Astrocyte of the cerebellum (primary cell): ENCODE measurements at regions not wholly inside any gene's neighbourhood (a gene's known extent, or its start where the extent isn't known, plus 50 kb on each side); places are given as distances from the start of the nearest gene placed in this dataset.

Source experiments
- DNase-seq: peaks from one replicate; pipeline ENCODE4 v3.0.0-alpha.2; 2011; ENCODE audit warnings: low read depth
- H3K4me3 ChIP-seq: 2 replicates; pipeline ENCODE4 v1.5.1; 2011; ENCODE audit warnings: mild to moderate bottlenecking, low read depth, low read length, moderate library complexity
- in situ Hi-C: cut with HindIII; loops from 2 replicates; pipeline ENCODE4 v1.10.0; 2017; ENCODE audit warnings: low sequenced_read_pairs
- TF ChIP-seq, protein P1 (sequence below): IDR thresholded peaks from 2 replicates; pipeline ENCODE4 v1.5.1; 2012; ENCODE audit warnings: low read length, low read depth, moderate library complexity, mild to moderate bottlenecking; ENCODE audit errors: missing control alignments

DNA sequence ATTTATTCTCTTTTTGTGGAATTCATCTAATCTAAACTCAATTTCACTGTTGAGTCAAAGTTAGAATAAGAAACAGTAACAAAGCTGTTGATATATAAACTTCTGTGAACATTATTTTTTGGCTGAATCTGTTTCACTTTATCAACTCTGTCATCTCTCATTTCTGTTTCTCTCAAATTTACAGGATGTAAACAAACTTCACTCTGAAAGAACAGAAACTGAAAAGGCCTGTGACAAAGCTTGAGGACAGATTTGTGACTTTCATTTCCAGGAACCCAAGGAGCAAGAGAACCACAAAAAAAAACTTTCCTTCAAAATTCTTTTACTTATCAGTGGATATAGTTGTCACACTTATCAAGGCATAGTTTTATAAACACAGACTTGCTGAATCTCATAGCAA lies 447.9 kb upstream of the OPRM1 start:
- H3K4me3 ChIP-seq = no peak overlapping the region
- TF ChIP-seq, protein P1, sequence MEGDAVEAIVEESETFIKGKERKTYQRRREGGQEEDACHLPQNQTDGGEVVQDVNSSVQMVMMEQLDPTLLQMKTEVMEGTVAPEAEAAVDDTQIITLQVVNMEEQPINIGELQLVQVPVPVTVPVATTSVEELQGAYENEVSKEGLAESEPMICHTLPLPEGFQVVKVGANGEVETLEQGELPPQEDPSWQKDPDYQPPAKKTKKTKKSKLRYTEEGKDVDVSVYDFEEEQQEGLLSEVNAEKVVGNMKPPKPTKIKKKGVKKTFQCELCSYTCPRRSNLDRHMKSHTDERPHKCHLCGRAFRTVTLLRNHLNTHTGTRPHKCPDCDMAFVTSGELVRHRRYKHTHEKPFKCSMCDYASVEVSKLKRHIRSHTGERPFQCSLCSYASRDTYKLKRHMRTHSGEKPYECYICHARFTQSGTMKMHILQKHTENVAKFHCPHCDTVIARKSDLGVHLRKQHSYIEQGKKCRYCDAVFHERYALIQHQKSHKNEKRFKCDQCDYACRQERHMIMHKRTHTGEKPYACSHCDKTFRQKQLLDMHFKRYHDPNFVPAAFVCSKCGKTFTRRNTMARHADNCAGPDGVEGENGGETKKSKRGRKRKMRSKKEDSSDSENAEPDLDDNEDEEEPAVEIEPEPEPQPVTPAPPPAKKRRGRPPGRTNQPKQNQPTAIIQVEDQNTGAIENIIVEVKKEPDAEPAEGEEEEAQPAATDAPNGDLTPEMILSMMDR = no peak
- in situ Hi-C loops = no loop called here
- DNase-seq = no peak

DNA sequence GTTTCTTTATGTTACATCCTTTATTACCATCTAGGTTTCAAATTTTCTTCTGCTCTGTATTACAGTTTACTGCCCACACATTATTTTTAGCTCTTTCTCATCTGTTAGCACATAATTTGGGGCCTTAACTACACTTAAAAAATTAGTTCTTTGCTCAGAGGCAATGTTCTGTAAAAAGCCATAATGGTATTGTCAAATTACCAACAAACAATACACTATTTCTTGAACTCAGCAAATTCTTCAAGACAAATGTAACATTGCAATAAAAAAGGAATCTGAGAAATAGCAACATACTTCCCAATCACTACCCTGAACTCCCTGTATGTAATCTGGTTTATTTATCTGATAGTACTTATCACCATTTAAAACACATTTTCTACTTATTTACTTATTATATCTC lies 448.6 kb upstream of the OPRM1 start:
- H3K4me3 ChIP-seq = no peak overlapping the region
- in situ Hi-C loops = no loop called here
- no peak for DNase-seq
- TF ChIP-seq, protein P1 = no peak

DNA sequence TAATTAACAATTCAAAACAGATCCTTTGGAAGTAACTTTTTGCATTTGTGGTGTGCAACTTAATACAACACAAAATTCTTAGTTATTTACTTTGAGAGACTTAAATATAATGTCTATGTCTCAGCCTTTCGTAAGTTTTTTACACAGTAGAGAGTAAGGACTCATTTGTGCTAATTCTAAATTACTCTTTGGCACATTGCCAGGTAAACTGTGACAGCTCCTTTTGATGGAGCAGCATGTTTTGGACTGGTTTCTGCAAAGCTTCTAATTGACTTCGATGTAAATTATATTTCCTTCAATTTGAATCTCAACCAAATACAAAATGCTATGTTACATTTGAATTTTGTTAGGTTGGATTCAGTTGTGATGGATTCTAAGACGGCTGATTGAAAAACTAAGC lies 450.7 kb upstream of the OPRM1 start:
- TF ChIP-seq, protein P1 = no peak
- H3K4me3 ChIP-seq = no peak overlapping the region
- in situ Hi-C loops = no loop called here
- DNase-seq = no peak

DNA sequence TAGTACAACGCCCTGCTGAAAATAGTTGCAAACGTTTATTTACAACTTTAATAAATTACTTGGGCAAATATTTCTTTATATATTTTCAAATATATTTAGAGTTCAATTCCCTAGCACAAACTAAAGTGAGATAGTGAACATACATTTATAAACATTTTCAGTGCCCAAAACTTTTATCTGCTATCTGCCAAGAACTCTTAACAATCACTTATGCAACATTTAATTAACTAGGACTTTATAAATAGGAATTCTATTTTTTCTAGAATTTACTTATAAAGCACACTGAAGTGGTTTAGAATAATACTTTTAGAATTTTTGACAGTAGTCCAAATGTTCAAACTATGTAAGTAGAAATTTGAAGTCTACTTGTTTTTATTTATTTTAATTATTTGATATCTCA lies 452.6 kb upstream of the RGS17 start:
- in situ Hi-C loops = no loop called here
- TF ChIP-seq, protein P1 = no peak
- DNase-seq = no peak
- no peak overlapping the region for H3K4me3 ChIP-seq

DNA sequence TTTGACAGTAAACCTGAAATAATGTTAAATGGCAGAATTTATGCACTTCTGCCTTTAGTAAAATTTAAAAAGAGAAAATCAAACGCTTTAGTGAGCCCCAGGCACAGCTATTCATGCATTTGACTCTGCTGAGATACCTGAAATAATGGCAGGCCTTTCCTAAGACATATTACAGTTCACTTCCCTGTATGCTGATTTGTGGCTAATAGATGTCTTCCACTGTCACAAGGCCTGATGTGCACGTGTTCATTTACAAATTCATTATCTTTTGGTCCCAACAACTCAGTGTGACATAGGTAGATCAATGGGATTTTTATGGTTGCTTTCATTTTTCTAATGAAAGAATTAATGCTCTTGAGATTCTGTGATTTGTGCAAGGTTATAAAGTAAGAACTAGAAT lies 449.7 kb upstream of the RGS17 start:
- TF ChIP-seq, protein P1 = no peak
- no peak overlapping the region for H3K4me3 ChIP-seq
- DNase-seq = no peak
- in situ Hi-C loops = no loop called here

DNA sequence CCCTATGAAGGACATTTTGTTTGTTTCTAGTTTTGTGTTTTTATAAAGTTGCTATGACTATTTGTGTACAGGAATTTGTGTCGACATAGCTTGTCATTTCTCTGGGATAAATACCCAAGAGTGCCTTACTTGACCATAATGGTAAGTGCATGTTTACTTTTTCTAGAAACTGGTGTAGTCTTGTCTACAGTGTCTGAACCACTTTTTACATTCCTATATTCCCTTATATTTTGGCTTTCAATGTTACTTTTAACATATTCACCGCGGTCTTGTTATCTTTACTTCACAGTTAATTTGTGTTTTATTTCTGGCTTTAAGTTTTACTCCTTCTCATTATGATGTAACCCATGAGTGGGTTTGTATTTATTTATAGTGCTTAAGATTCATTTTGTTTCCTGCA lies 444.4 kb upstream of the RGS17 start:
- in situ Hi-C loops = no loop called here
- TF ChIP-seq, protein P1 = no peak
- H3K4me3 ChIP-seq = no peak overlapping the region
- no peak for DNase-seq

DNA sequence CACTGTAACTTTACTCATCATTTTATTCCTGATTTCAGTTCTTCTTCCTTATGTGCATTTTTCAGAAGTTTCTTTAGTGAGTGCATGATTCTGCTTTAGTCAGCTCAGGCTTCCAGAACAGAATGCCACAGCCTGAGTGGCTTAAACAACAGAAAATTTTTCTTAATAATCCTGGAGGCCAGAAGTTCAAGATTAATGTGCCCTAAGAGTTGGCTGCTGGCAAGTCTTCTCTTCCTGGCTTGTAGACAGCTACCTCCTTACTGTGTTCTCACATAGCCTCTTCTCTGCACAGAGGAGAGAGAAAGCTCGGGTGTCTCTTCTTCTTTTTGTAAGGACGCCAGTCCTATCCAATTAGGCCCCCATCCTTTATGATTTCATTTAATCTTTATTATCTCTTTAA lies 443.1 kb upstream of the RGS17 start:
- in situ Hi-C loops = no loop called here
- H3K4me3 ChIP-seq = no peak overlapping the region
- TF ChIP-seq, protein P1 = no peak

More for the DNA sequence above, 443.1 kb upstream of the RGS17 start:
- DNase-seq = no peak
